K562 (cell line): ENCODE measurements at regions not wholly inside any gene's neighbourhood (a gene's known extent, or its start where the extent isn't known, plus 50 kb on each side); places are given as distances from the start of the nearest gene placed in this dataset.

Source experiments
- ATAC-seq: fragments of 200-7000 bp; cut with Tn5 transposase; 3 replicates; pipeline ENCODE4 v1.9.1; 2020; ENCODE audit warnings: moderate library complexity
- BruUV-seq: library from RNA; stranded (reverse); fragments of 400-500 nt; replicated peaks from 2 replicates; lab custom pipeline; 2021; lab: Mats Ljungman, UMichigan
- CTCF ChIA-PET: fragments of 300-600 bp; formaldehyde crosslinking; extraction: SDS; loops from one replicate; lab custom pipeline; 2021; ENCODE audit warnings: low intra/inter-chr PET ratio; lab: Yijun Ruan, JAX
- POLR2A ChIA-PET: fragments of 300-600, 350-650 bp; sonication (Branson Sonifier 250); formaldehyde crosslinking; extraction: SDS; loops from one replicate; lab custom pipeline; 2021; ENCODE audit warnings: antibody characterized with exemption, inconsistent platforms; lab: Yijun Ruan, JAX
- DNase-seq, 4 experiments: peaks; one replicate each; pipeline versions ENCODE4 v3.0.0 to v3.0.0-alpha.2; 2011 to 2018; ENCODE audit warnings: low spot score in 3 of 4, mixed read lengths in 3 of 4; ENCODE audit errors: extremely low read depth in 1 of 4
- FAIRE-seq: peaks from 2 replicates; lab custom pipeline; 2011; peaks lifted over from hg19 to GRCh38; lab: Jason Lieb, UNC
- H2AFZ ChIP-seq: 2 replicates; pipeline ENCODE4 v1.6.0; 2011; ENCODE audit warnings: low read depth, low read length, control low read depth, inconsistent platforms
- H3K27ac ChIP-seq: fragments of 200-600 bp; 3 replicates; pipeline ENCODE4 v1.8.0; 2011; ENCODE audit warnings: low read depth, mild to moderate bottlenecking, control low read depth, inconsistent platforms, low read length, moderate library complexity, mixed read lengths; ENCODE audit errors: extremely low read depth
- H3K27me3 ChIP-seq, 2 experiments: fragments of 300-600 bp in 1 of 2; 2 replicates in 1 of 2; 3 replicates in 1 of 2; pipeline versions ENCODE4 v1.6.0 to v1.8.0; 2011; ENCODE audit warnings: inconsistent platforms in 2 of 2, low read length in 2 of 2, mild to moderate bottlenecking in 1 of 2, mixed read lengths in 1 of 2, moderate library complexity in 1 of 2; ENCODE audit not compliant: control insufficient read depth in 2 of 2, insufficient read depth in 2 of 2
- H3K36me3 ChIP-seq: fragments of 300-600 bp; 3 replicates; pipeline ENCODE4 v1.8.0; 2011; ENCODE audit warnings: mild to moderate bottlenecking, low read length, inconsistent platforms; ENCODE audit not compliant: control insufficient read depth, insufficient read depth
- H3K4me1 ChIP-seq, 2 experiments: fragments of 200-600 bp in 1 of 2; replicated peaks in 1 of 2; 2 replicates in 1 of 2; 3 replicates in 1 of 2; pipeline versions ENCODE4 v1.5.1 to v1.8.0; 2011; ENCODE audit warnings: inconsistent platforms in 2 of 2, low read length in 2 of 2, mild to moderate bottlenecking in 1 of 2, mixed read lengths in 1 of 2, moderate library complexity in 1 of 2; ENCODE audit not compliant: control insufficient read depth in 2 of 2, insufficient read depth in 2 of 2
- H3K4me2 ChIP-seq: 2 replicates; pipeline ENCODE4 v1.6.1; 2011; ENCODE audit warnings: low read length, control low read depth, inconsistent platforms, mixed read lengths; ENCODE audit not compliant: insufficient read depth
- H3K4me3 ChIP-seq: fragments of 200-600 bp; sonication (generic), shearing (Covaris generic); 2 replicates; pipeline ENCODE4 v1.5.1; 2016; ENCODE audit warnings: control low read depth, inconsistent platforms
- H3K79me2 ChIP-seq: fragments of 200-600 bp; 3 replicates; pipeline ENCODE4 v1.8.0; 2011; ENCODE audit warnings: low read length, inconsistent platforms; ENCODE audit not compliant: control insufficient read depth, insufficient read depth
- H3K9ac ChIP-seq, 2 experiments: 2 replicates each; pipeline versions ENCODE4 v1.6.0 to v1.6.1; 2011; ENCODE audit warnings: low read depth in 2 of 2, low read length in 2 of 2, control low read depth in 1 of 2, inconsistent platforms in 1 of 2, mild to moderate bottlenecking in 1 of 2, mixed read lengths in 1 of 2; ENCODE audit not compliant: insufficient read depth in 1 of 2
- H3K9me1 ChIP-seq: one replicate; pipeline ENCODE4 v1.6.0; 2011; ENCODE audit warnings: inconsistent platforms, mild to moderate bottlenecking, low read length, moderate library complexity; ENCODE audit not compliant: control insufficient read depth, insufficient read depth
- H3K9me3 ChIP-seq: replicated peaks from 2 replicates; pipeline ENCODE4 v1.5.1; 2011; ENCODE audit warnings: low read depth, low read length, inconsistent platforms; ENCODE audit not compliant: control insufficient read depth, insufficient read depth
- H4K20me1 ChIP-seq: replicated peaks from 2 replicates; pipeline ENCODE4 v1.6.1; 2011; ENCODE audit warnings: low read length, inconsistent platforms, mixed read lengths; ENCODE audit not compliant: control insufficient read depth, insufficient read depth
- CBX8 ChIP-seq: fragments of 200-600 bp; sonication (generic); IDR thresholded peaks from 2 replicates; pipeline ENCODE4 v1.6.1; 2012; ENCODE audit warnings: borderline replicate concordance, mixed run types, low read depth, mild to moderate bottlenecking, moderate library complexity, mixed read lengths, low read length, control low read depth, inconsistent platforms; ENCODE audit not compliant: poor library complexity, severe bottlenecking; ENCODE audit errors: extremely low read depth
- CEBPB ChIP-seq: fragments of 450-650 bp; IDR thresholded peaks from 2 replicates; pipeline ENCODE4 v1.6.1; 2016; ENCODE audit warnings: missing genetic modification characterization, missing compliant biosample characterization
- DPF2 ChIP-seq: fragments of 450-650 bp; IDR thresholded peaks from 2 replicates; pipeline ENCODE4 v1.6.1; 2016
- MBD2 ChIP-seq: sonication (generic); IDR thresholded peaks from 2 replicates; pipeline ENCODE4 v1.6.1; 2016; ENCODE audit warnings: low read depth, borderline replicate concordance
- PTRF ChIP-seq: fragments of 450-650 bp; IDR thresholded peaks from 2 replicates; pipeline ENCODE4 v1.6.1; 2016; ENCODE audit warnings: mild to moderate bottlenecking, missing genetic modification characterization, missing compliant biosample characterization
- TEAD1 ChIP-seq, 2 experiments: fragments of 450-650 bp in 1 of 2; sonication (generic) in 1 of 2; formaldehyde crosslinking; IDR thresholded peaks; 2 replicates each; pipeline versions ENCODE4 v1.4.0 to v1.8.0; 2020 to 2022; ENCODE audit warnings: mild to moderate bottlenecking in 2 of 2, missing genetic modification reagents in 1 of 2
- WGBS: fragments of 100-300 bp; shearing (Covaris generic); methylation state at CpG from one replicate; pipeline ENCODE4 v1.1.6; 2016; ENCODE audit warnings: low coverage, mixed read lengths; ENCODE audit not compliant: insufficient coverage; ENCODE audit errors: missing lambda C conversion rate; 5-methylcytosine and 5-hydroxymethylcytosine counted together
- in situ Hi-C: fragments of 300-500 bp; cut with MboI; formaldehyde crosslinking; loops from 4 replicates; pipeline ENCODE4 v1.15.0; 2018; ENCODE audit warnings: inconsistent platforms, mixed read lengths
- intact Hi-C: fragments of 100-400 bp; cut with micrococcal nuclease; formaldehyde crosslinking; loops from 2 replicates; pipeline ENCODE4 v1.14.2; 2022
- TF ChIP-seq, protein P1 (sequence below): fragments of 450-650 bp; IDR thresholded peaks from one replicate; pipeline ENCODE4 v1.6.1; 2018; ENCODE audit warnings: mild to moderate bottlenecking, moderate library complexity; ENCODE audit not compliant: partially characterized antibody

DNA sequence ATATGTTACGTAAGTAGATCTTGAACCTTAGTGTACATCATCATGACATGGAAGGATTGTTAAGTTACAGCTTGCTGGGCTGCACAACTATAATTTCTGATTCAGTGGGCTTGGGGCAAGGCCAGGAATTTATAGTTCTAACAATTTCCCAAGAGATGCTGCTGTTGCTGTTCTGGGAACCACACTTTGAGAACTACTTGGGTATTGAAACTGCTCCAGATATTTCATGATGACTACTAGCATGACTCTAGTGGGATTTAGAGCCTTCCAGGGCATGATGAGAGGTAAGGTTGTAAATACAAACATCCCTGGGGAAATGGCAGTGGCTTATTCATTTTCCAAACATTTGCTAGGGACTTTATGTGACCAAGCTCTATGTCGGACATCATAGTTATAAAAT lies 904.8 kb upstream of the SEL1L start:
- no peaks in the 10 kb centered on the region for H3K79me2 ChIP-seq
- no peak overlapping the region for H3K4me3 ChIP-seq
- H3K4me1 ChIP-seq, result no peaks in the 10 kb centered on the region
- no peaks in the 10 kb centered on the region for H3K27me3 ChIP-seq
- no peaks in the 10 kb centered on the region for H3K36me3 ChIP-seq
- no peaks in the 10 kb centered on the region; the same call in 1 of the 2 replicates for H3K9me3 ChIP-seq
- no peak overlapping the region for H3K9ac ChIP-seq
- WGBS, result 5% methylated on average over 2 of the region's 2 CpGs
- FAIRE-seq (no peak), DNase-seq (no peak), ATAC-seq (no peak)
- no TSS peak for BruUV-seq
- no peaks in the 10 kb centered on the region for H3K9me1 ChIP-seq
- H3K27ac ChIP-seq, result no peak overlapping the region
- in situ Hi-C loops (no loop called here), intact Hi-C loops (no loop called here)
- CTCF ChIA-PET, result no interaction called here
- POLR2A ChIA-PET, result no interaction called here
- no peak overlapping the region for H3K4me2 ChIP-seq
- no peak overlapping the region for H2AFZ ChIP-seq
- no peak for TF ChIP-seq CEBPB
- no peak for TF ChIP-seq TEAD1 (CRISPR knock-in tag; IDR thresholded peaks at IDR 0.05)
- no peak for TF ChIP-seq MBD2
- TF ChIP-seq, protein P1, sequence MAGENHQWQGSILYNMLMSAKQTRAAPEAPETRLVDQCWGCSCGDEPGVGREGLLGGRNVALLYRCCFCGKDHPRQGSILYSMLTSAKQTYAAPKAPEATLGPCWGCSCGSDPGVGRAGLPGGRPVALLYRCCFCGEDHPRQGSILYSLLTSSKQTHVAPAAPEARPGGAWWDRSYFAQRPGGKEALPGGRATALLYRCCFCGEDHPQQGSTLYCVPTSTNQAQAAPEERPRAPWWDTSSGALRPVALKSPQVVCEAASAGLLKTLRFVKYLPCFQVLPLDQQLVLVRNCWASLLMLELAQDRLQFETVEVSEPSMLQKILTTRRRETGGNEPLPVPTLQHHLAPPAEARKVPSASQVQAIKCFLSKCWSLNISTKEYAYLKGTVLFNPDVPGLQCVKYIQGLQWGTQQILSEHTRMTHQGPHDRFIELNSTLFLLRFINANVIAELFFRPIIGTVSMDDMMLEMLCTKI, result no peak
- TF ChIP-seq CBX8, result no peak
- no peak for TF ChIP-seq PTRF
- no peak for TF ChIP-seq DPF2
- no peaks in the 10 kb centered on the region for H4K20me1 ChIP-seq
